Activated naive CD4-positive, alpha-beta T cell (primary cell): ENCODE measurements at regions not wholly inside any gene's neighbourhood (a gene's known extent, or its start where the extent isn't known, plus 50 kb on each side); places are given as distances from the start of the nearest gene placed in this dataset.

Experiments
- DNase-seq, 4 experiments: peaks; one replicate each; lab custom pipeline; 2025; lab: John Stamatoyannopoulos, UW

DNA sequence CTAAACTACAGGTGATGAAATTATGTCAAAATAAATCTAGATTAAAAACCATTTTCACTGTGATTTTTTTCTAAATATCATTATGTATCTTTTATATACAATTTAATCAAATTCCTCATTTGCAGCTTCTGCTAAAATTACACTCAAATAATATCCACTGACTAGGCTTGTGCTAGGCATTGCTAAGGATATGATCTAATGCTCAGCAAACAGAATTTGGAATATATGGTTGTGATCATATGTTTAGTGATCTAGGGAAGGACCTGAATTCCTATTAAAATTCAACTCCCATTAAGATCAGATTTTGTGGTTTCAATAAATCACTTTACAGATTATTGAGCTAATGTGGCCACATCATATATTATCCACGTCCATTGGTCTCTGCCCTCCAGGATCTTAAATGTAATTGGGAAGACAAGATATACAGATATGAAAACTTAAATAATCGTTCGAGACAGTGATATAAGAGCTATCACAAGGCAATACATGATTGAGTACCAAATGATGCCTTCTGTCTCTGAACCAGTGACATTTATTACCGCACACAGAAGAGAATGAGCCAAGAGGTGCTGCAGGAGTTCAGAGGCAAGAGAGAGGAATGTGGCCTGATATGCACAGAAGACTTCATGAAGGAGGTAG is 206.0 kb upstream of the RPS6KA3 start:
- no peak for DNase-seq

DNA sequence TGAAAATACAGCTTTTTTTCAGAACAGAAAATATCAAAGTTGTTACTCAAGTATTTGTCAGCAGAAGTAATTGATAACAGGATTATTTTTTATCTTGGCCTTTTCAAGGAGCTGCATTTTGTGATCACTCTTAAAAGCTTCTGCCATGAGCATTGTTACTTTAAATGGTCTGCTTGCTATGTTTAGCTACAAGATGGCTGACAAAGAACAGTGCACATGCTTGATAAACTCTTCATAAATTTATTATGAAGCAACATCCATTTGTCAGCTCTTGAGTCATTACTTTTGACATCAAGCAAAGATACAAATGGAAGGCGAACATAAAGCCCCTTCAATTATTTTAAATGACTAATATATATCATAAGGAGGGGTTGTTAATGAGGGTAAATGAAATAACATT is 205.4 kb upstream of the RPS6KA3 start:
- no peak for DNase-seq

DNA sequence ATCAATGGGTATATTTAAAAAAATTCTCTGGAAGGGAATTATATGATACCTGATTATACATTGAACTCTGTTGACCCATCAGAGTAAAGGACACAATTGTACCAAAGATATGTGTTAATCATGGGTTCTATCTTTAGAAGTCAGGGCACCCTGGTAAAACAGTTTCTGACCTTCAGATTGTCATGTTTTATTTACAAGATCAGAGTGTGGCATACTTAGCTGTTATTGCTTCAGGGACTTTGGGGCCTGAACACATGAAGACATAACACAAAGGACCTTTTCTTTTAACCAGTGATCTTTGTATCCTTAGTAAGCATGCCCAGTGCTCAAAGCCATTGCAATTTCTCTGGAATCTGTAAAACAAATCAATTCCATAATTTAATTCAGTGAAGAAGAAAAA is 204.8 kb upstream of the RPS6KA3 start:
- DNase-seq = no peak

DNA sequence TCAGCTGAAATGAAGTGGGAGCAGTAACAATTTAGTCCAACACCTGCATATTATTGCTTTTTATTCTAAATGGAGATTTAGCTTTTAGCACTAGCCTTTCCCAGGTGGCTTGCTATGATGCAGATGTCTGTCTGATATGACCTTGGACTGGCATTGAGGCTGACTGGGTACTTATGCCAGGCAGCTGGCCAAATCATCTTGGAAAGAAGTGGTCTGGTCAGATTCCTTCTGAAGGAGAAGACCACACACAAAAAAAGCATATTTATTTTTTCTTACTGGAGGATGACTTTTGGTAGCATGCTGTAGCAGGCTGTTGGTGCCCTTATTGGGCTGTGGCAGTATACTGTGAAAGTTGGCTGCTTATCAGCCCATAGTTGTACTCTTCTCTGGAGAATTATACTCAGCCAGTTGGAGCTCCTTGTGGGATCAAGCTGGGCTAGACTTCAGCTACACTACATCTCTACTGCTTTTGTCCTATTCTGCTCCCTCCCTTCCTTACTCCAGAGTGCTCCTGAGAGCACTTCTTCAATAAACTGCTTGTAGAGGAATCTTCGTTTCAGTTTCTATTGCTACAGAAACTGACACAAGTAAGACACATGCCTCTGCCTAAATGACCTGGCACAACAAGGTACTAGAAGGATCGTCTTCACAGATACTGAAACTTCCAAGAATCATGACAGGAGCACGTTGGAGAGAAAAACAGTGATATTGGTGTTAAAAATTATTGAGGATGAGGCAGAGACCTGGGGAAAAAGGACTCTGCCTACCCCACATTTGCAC is 196.8 kb upstream of the RPS6KA3 start:
- DNase-seq = no peak

DNA sequence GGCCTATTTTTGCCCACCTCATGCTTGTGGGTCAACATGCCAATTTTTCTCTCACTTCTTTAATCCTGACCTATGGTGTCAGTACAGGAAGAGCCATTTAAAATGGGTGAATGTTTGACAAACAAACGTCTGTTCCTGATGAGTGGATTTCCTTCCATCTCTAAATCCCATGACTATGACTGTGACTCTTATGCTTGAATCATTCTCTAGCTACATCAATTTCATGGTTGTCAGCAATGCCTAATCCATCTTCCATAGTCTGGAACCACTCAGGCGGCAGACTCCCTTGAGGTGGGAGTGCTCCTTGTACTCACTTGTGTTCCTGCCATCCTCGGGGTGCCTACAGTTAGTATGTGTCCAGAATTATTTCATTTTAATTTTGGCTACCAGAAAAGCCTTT is 194.9 kb upstream of the RPS6KA3 start:
- DNase-seq = no peak

DNA sequence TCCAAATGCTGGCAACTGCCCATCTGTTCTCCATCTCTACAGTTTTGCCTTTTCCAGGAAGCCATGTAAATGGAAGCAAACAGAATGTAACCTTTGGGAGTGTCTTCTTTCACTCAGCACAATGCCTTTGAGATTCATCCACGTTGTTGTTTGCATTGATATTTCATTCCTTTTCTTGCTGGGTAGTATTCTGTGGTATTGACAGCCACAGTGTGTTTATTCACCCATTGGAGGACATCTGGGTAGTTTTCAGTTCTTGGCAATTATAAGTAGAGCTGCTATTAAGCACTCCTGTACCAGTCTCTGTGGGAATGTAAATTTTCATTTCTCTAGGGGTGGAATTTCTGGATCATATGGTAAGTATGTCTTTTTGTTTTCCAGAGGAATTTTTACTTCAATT is 194.3 kb upstream of the RPS6KA3 start:
- no peak for DNase-seq

DNA sequence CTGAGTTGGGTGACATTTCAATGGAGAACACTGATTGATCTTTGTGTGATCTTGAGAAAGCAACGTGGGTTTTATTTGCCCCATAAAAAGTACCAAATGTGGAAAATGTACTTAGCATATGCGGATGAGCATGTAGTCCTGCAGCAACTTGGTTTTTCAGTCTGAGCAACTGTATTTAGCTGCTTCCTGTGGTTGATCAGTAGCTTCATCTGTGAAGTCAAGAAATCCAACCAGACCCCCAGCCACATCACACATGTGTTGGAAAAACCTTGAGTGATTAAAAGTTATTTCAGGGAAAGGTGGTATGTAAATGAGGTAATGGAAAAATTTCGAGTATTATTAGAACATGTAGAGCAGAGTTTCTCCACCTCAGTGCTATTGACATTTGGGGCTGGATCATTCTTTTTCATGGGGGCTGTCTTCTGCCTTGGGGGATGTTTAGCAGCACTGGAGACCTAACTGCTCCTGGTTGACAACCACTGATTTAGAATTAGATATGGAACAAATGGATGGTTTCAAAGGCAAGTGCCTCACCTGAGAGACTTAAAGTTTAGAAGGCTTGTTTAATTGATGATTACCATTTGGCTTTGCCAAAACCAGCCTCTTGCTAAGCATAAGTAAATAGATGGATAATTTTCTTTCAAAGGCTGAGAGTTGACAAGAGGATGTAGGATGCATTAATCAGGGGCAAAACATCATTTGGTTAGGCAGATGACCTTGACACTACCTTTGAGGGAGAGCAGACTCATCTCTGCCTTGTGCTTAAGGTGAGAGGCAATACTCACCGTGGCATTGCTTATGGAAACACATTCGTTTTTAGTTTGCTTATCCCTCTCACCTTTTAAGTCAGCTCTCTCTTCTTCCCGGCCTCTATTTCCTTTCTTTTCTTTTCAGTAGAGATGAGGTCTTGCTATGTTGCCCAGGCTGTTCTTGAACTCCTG is 193.0 kb upstream of the RPS6KA3 start:
- no peak for DNase-seq

DNA sequence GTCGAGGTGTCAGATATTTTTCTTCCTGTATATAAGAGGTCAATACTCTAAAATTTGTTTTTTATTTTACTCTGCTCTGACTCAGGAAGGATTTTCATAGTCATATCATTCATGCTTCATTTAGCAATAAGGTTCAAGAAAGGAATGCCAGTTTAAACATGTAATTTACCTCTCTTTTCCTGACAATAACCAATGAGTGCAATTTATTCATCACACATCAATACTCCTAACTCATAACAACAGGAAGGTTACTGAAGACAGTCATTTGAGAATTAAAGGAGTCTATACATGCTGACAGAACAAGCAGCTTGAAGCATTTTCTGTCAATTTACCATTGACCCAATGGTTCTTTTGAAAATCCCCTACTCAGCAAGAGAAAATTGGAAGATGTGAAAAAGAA is 190.3 kb upstream of the RPS6KA3 start:
- DNase-seq = no peak

DNA sequence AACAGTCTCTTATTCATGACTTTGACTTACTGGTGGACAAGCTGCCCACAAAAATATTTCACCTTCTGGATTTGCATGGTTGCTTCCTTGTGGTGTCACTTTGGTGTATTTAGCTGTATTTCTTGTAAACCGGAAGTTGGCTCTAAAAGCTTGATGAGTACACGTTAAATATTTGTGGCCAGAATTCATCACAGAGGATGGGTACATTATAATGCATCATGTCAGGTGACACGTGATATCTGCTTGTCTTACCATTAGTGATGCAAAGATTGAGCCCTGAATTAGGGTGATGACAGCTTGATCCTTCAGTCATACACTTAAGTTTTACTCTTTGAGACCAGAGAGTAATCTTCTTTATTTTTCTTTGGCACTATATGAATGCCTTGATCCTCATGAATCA is 188.3 kb upstream of the RPS6KA3 start:
- no peak for DNase-seq

DNA sequence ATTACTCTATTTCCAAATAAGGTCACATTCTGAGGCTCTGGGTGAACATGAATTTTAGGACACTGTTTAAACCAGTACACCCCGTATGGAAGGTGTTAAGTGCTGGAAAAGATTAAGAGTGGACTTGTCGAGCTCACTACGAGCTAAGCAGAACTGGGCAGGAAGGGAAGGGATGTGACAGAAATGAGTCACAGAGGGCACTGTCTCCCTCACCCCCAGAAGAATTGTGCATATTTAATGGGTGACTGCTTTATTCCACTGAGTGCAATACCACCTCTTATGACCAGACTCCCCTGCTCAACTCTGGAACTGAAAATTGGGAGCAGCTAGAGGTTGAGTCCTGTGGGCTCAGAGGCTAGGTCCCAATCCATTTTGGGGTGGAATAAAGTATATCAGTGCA is 187.4 kb upstream of the RPS6KA3 start:
- no peak for DNase-seq

DNA sequence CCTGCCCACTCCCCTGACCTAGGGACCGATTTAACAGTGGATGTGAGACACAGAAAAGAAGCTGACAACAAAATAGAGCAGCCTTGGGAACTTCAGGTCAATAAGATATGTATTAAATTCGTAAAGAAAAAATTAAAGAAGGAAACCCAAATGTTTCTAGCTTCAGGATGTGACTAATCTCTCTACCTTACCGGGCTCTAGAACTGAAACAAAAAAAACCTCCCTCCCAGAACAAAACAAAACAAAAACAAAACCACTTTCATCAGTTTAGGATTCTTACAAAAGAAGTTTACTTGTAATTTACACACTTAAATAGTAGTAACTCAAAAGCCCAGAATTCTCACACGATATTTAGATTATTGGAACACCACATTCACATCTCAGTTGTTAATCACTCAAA is 185.8 kb upstream of the RPS6KA3 start:
- no peak for DNase-seq

DNA sequence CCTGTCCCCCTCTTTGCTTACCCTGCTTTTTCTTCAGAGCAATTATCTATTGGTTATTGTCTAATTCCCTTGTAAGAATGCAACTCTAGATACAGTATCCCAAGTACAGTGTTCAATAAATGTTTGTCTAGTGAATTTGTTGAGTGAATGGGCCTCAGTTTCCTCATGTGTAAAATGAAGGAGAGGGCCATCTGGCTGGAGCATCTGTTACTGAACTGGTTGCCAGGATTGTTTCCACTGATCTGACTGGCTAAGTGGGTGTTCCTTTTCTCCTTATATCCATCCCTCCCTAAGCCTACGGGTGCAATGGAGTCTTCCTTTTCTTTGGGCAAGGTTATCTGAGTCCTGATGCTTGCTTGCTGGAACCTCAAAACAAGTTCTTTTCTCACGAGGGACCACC is 185.2 kb upstream of the RPS6KA3 start:
- no peak for DNase-seq

DNA sequence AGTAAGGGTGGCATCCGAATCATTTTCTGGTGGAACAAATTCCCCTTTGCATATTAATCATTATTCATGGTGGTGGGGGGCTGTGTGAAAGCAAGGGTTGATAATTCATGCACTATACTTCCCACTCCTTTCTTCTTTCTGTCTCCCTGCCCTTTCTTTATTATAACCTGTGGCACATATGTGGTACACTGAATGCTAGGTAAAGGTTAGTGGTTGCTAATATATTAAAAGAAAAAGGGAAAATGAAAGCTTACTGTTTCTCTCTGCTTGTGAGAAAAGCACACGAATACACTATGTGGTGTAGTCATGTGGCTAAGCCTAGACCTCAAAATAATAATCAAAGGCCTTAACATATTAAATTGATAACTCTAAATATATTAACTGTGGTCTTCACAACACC is 178.4 kb upstream of the RPS6KA3 start:
- no peak for DNase-seq

DNA sequence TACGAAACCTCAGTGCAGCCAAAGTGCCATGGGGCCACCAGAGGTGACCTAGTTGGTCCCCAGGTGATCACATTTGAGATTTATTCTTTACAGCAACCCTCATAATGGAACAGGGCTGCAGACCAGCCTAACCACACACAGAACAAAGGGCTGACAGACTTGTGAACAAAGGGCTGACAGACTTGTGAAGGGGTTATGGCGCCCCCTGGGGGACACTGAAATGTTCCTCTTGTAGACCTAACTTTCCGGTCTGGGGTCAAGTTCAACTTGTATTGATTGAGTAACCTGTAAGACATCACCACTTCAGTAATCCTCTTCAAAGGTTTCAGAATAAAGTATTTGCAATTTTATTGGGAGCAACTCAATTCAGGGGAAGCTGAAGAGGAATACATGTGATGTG is 175.9 kb upstream of the RPS6KA3 start:
- peak; percentile 37 to 78 (median 75) for DNase-seq

DNA sequence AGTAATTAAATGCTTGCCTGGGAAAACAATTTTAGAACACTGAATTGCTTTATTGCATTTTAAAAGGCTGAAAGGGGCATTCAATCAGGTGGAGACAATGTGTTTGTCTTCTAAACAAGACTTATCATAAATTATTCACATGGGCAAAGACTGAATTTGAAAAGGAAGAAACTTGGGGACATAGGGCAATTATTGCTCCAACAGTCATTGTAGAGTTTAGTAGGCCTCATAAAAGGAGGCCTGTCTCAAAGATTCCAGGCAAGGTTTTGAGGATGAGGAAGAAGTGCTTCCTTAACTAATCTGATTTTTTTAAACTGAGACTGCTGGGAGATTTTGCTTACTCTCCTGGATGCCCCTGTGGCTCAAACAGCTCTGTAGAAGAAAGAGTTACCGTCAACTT is 174.4 kb upstream of the RPS6KA3 start:
- no peak for DNase-seq

DNA sequence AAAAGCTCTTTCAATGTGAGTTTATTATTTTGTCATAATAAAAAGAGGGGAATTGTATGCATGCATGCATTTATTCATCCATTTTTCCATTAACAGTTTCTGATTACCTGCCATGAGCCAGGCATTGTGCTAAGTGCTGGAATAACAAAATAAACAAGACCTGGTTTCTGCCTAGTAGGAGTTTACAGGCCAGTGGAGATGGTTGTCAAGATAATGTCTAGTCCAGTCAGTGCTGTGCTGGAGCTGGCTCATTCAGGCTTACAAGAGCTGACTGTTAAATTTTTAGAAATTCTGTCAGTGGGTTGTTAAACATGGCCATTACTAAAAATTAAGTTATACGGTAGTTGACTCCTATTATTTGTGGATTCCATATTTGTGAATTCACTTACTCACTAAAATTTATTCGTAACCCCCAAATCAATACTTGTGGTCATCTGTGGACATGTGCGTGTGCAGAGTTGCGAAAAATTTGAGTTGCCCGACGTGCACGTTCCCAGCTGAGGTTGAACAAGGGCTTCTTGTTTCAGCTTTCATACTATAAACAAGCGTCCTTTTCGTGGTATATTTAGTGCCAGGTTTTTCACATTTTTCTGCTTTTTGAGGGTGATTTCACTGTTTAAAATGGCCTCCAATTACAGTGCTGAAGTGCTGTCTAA is 172.3 kb upstream of the RPS6KA3 start:
- DNase-seq = no peak

DNA sequence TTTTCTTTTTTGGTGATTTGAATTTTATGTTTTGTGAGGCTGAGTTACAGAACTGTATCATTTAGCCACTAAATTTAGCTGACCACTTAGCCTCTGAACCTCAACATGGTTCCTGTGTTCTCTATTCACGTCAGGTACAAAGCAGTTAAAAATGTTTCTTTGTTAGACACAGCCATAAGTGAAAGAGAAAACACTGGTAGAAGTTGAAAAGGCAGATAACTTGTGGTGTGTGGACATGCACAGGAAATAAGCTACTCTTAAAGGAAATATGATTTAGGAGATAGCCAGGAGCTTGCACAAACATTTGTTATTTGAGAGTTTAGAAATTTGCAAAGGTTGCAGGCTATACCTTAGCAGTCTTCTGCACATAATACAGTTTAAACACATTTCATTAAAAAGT is 171.0 kb upstream of the RPS6KA3 start:
- DNase-seq = no peak

DNA sequence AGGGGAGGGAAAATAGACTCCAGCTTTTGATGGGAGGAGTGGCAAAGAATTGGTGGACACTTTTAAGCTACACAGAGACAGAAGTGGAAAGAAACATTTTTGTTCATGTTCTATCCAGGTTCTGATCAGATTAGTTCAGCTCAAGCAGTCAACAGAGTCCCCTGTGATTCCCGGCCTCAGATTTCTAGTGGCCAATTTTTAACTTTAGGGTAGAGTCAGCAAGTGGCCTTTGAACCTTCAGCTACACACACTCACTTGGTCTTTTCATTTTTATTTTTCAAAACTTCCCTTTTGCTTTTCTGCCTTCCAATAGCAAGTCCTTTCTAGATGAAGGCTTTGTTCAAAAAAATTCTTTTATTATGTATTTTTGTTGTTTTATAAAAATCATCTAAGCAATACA is 169.2 kb upstream of the RPS6KA3 start:
- DNase-seq = no peak

DNA sequence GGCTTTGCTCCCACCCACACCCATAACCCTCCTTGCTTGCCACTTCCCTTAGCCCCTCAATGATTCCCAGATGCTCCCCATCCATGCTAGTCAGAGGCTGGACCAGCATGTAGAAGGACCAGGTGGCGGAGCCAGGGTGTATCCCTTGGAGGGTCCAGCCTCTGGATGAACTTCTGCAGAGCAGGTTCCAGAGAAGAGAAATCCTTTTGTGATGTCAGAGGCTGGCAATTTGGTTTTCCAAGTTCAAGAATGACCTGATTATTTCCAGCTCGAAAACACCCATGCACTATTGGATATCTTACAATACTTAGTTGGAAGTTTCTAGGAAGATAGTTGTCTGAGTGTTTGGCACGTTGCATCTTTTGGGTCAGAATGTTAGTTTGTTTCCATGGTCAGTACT is 168.3 kb upstream of the RPS6KA3 start:
- DNase-seq = no peak

DNA sequence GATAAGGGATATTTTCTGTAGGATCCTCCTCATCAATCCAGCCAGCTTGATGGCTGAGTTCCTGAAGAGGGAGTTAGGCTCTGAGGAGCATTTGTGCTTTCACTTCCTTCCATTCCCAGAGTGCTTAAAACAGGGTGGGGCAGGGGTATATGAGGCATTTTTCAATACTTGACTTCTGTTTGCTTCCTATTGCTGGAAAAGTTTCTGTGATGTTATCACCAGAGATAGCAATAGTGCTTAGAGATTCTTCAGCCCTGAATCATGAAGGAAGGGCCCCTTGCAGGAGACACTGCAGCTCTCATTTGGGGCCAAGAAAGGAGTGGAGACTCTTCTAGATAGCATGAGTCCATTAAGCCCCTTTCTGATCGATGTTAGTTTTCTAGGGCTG is 166.7 kb upstream of the RPS6KA3 start:
- DNase-seq = no peak

DNA sequence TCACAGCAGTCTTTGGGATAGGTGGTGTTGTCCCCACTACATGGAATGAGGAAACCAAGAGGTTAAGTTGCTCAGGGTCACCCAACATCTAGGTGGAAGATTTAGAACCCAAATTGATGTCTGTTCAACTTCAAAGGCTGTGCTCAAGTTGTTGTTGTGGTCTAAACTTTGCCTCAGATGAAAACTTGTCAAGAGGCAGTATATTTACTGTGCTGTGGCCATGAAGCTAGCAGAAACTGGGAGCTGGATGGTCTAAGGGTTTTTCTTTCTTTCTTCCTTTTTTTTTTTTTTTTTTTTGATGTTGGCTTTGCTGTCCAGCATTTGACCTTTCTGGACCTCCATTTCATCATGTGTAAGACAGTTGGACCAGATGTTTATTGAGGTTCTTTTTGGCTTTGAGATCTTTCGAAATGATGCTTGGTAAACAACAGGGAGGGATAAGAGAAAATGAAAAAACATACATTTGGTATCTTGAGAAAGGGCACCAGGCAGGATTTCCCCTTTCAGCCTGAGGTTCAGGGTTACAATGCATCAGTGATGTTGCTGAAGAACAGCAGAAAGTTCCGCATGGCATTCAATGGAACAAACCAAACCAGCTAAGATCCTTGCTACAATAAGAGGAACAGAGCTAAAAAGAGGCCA is 166.2 kb upstream of the RPS6KA3 start:
- no peak for DNase-seq

DNA sequence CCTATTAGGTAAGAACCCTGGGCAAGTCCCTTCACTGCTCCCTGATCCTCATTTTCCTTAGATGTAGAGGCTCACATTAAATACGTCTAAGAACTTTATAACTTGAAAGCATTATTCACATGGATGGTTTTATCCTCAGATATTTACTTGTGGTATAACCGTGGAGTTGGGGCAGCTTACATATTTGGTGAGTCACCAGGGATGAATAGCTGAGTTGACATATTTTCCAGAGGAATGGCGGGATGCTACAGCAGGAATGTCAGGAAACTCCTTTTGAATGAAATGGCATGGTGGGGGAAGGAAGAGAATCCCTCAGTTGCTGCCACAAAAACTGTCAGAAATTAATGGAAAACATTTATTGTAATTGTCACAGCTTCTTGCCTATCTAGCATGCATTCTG is 165.3 kb upstream of the RPS6KA3 start:
- DNase-seq = no peak
